Keratinocyte (primary cell): ENCODE measurements at regions not wholly inside any gene's neighbourhood (a gene's known extent, or its start where the extent isn't known, plus 50 kb on each side); places are given as distances from the start of the nearest gene placed in this dataset.

Source experiments
- DNase-seq: peaks from one replicate; pipeline ENCODE4 v3.0.0-alpha.2; 2011; ENCODE audit warnings: low read depth, missing footprints, low spot score
- FAIRE-seq: peaks from 2 replicates; lab custom pipeline; 2011; peaks lifted over from hg19 to GRCh38; lab: Jason Lieb, UNC
- H2AFZ ChIP-seq: 2 replicates; pipeline ENCODE4 v1.6.0; 2012; ENCODE audit warnings: low read length, control low read depth, inconsistent platforms; ENCODE audit not compliant: control insufficient read depth
- H3K27ac ChIP-seq: 2 replicates; pipeline ENCODE4 v1.5.1; 2011; ENCODE audit warnings: low read length; ENCODE audit not compliant: control insufficient read depth, insufficient read depth
- H3K27me3 ChIP-seq: 3 replicates; pipeline ENCODE4 v1.6.0; 2011; ENCODE audit warnings: low read length; ENCODE audit not compliant: control insufficient read depth, insufficient read depth; ENCODE audit errors: extremely low read depth
- H3K36me3 ChIP-seq, 2 experiments: 2 replicates in 1 of 2; 3 replicates in 1 of 2; pipeline ENCODE4 v1.5.1; 2011; ENCODE audit warnings: low read length in 2 of 2, mild to moderate bottlenecking in 1 of 2; ENCODE audit not compliant: control insufficient read depth in 2 of 2, insufficient read depth in 2 of 2; ENCODE audit errors: extremely low read depth in 1 of 2
- H3K4me1 ChIP-seq: 3 replicates; pipeline ENCODE4 v1.5.1; 2011; ENCODE audit warnings: low read length; ENCODE audit not compliant: control insufficient read depth, insufficient read depth; ENCODE audit errors: extremely low read depth
- H3K4me2 ChIP-seq: 3 replicates; pipeline ENCODE4 v1.6.0; 2011; ENCODE audit warnings: low read depth, low read length; ENCODE audit not compliant: control insufficient read depth, insufficient read depth; ENCODE audit errors: extremely low read depth
- H3K4me3 ChIP-seq, 3 experiments: fragments of 200-600 bp in 1 of 3; sonication (generic) in 1 of 3; 2 replicates in 2 of 3; 3 replicates in 1 of 3; pipeline ENCODE4 v1.5.1; 2011 to 2016; ENCODE audit warnings: low read length in 3 of 3, mild to moderate bottlenecking in 3 of 3, control low read depth in 2 of 3, inconsistent platforms in 1 of 3, low read depth in 1 of 3, mixed read lengths in 1 of 3, mixed run types in 1 of 3, moderate library complexity in 1 of 3; ENCODE audit not compliant: control insufficient read depth in 2 of 3, insufficient read depth in 2 of 3; ENCODE audit errors: extremely low read depth in 1 of 3
- H3K79me2 ChIP-seq: 2 replicates; pipeline ENCODE4 v1.6.0; 2012; ENCODE audit warnings: low read length; ENCODE audit not compliant: control insufficient read depth, insufficient read depth
- H3K9ac ChIP-seq: 3 replicates; pipeline ENCODE4 v1.6.0; 2011; ENCODE audit warnings: low read length; ENCODE audit not compliant: control insufficient read depth, insufficient read depth; ENCODE audit errors: extremely low read depth
- H3K9me1 ChIP-seq: 3 replicates; pipeline ENCODE4 v1.6.0; 2011; ENCODE audit warnings: low read length; ENCODE audit not compliant: control insufficient read depth, insufficient read depth; ENCODE audit errors: extremely low read depth
- H3K9me3 ChIP-seq: 2 replicates; pipeline ENCODE4 v1.5.1; 2012; ENCODE audit warnings: low read depth, low read length; ENCODE audit not compliant: control insufficient read depth
- H4K20me1 ChIP-seq: 3 replicates; pipeline ENCODE4 v1.6.0; 2011; ENCODE audit warnings: low read length; ENCODE audit not compliant: control insufficient read depth, insufficient read depth; ENCODE audit errors: extremely low read depth
- EZH2 ChIP-seq: IDR thresholded peaks from one replicate; pipeline ENCODE4 v1.6.1; 2012; ENCODE audit warnings: inconsistent platforms, mild to moderate bottlenecking, low read length, moderate library complexity
- dilution Hi-C: fragments of 300-500 bp; cut with MboI; formaldehyde crosslinking; loops from one replicate; pipeline ENCODE4 v1.7.0; 2020; ENCODE audit warnings: low sequenced_read_pairs; ENCODE audit not compliant: extremely low pct_ligation_motif_present
- TF ChIP-seq, protein P1 (sequence below), 3 experiments: IDR thresholded peaks in 1 of 3; conservative IDR thresholded peaks in 1 of 3; optimal IDR thresholded peaks in 1 of 3; 2 replicates in 2 of 3; 3 replicates in 1 of 3; pipeline versions ENCODE3 to v1.5.1; 2011; ENCODE audit warnings: low read length in 3 of 3, mild to moderate bottlenecking in 3 of 3, moderate library complexity in 2 of 3, control low read depth in 1 of 3, inconsistent platforms in 1 of 3; ENCODE audit not compliant: insufficient read depth in 2 of 3; ENCODE audit errors: extremely low read depth in 1 of 3

- Histone ChIP-seq H3K9me3 (no peaks in the 10 kb centered on the region), H3K9me1 (no peaks in the 10 kb centered on the region), H3K9ac (no peak overlapping the region), H3K4me2 (no peak overlapping the region), H4K20me1 (no peaks in the 10 kb centered on the region), H2AFZ (no peak overlapping the region), H3K27me3 (no peaks in the 10 kb centered on the region), H3K79me2 (no peaks in the 10 kb centered on the region), H3K4me1 (no peaks in the 10 kb centered on the region), H3K4me3 (no peak overlapping the region), H3K36me3 (no peaks in the 10 kb centered on the region), H3K27ac (no peak overlapping the region)
- DNase-seq (no peak), FAIRE-seq (no peak)
- TF ChIP-seq, protein P1, sequence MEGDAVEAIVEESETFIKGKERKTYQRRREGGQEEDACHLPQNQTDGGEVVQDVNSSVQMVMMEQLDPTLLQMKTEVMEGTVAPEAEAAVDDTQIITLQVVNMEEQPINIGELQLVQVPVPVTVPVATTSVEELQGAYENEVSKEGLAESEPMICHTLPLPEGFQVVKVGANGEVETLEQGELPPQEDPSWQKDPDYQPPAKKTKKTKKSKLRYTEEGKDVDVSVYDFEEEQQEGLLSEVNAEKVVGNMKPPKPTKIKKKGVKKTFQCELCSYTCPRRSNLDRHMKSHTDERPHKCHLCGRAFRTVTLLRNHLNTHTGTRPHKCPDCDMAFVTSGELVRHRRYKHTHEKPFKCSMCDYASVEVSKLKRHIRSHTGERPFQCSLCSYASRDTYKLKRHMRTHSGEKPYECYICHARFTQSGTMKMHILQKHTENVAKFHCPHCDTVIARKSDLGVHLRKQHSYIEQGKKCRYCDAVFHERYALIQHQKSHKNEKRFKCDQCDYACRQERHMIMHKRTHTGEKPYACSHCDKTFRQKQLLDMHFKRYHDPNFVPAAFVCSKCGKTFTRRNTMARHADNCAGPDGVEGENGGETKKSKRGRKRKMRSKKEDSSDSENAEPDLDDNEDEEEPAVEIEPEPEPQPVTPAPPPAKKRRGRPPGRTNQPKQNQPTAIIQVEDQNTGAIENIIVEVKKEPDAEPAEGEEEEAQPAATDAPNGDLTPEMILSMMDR (optimal IDR thresholded peaks at IDR 0.05 in 1 of 3, IDR thresholded peaks at IDR 0.05 in 1 of 3, conservative IDR thresholded peaks at IDR 0.05 in 1 of 3; ENCODE audit: extremely low read depth in 1 of 3, insufficient read depth in 2 of 3, low read length in 3 of 3): no peak
- no peak for TF ChIP-seq EZH2
- dilution Hi-C loops: no loop called here
Measured at GRCh38 chr9:18250053-18250452, 223.9 kb upstream of the ADAMTSL1 start.

DNA sequence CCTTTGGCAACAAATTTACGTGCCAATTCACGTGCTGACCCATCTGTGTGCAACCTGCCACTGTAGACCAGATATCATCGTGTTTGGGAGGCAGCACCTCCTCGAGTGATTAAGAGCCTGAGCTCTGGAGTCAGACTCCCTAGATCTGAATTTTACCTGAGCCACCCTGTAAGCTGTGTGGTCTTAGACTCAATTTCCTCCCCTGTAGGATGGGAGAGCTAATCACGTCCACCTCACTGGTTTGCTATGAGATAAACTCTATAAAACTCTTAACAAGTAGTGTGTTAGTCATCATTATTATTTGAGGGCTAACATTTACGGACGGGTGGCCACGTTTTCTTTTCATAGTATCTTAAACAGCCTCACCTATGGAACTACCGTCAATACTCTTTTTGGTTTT lies 220.0 kb upstream of the ADAMTSL1 start:
- no peak for FAIRE-seq

More for the DNA sequence above, 220.0 kb upstream of the ADAMTSL1 start:
- Histone ChIP-seq H3K4me2 (no peak overlapping the region), H3K79me2 (no peaks in the 10 kb centered on the region), H3K4me3 (no peak overlapping the region), H3K9me3 (no peaks in the 10 kb centered on the region), H3K4me1 (peaks cover 3% of the 10 kb centered on the region), H3K27me3 (no peaks in the 10 kb centered on the region), H4K20me1 (no peaks in the 10 kb centered on the region), H3K9me1 (no peaks in the 10 kb centered on the region), H3K27ac (no peak overlapping the region), H3K9ac (no peak overlapping the region), H2AFZ (no peak overlapping the region), H3K36me3 (no peaks in the 10 kb centered on the region)
- TF ChIP-seq EZH2: no peak
- TF ChIP-seq, protein P1 (optimal IDR thresholded peaks at IDR 0.05 in 1 of 3, IDR thresholded peaks at IDR 0.05 in 1 of 3, conservative IDR thresholded peaks at IDR 0.05 in 1 of 3; ENCODE audit: extremely low read depth in 1 of 3, insufficient read depth in 2 of 3, low read length in 3 of 3): no peak
- dilution Hi-C loops: no loop called here
- DNase-seq: no peak
